Fibroblast of skin of left biceps (primary cell): ENCODE measurements at regions not wholly inside any gene's neighbourhood (a gene's known extent, or its start where the extent isn't known, plus 50 kb on each side); places are given as distances from the start of the nearest gene placed in this dataset.
A peak's percentile ranks its signal among the peaks of the same experiment; 100 is the strongest.

Experiments
- DNase-seq, 2 experiments: peaks; one replicate each; pipeline ENCODE4 v3.0.0-alpha.2; 2013; ENCODE audit warnings: low read depth in 2 of 2

DNA sequence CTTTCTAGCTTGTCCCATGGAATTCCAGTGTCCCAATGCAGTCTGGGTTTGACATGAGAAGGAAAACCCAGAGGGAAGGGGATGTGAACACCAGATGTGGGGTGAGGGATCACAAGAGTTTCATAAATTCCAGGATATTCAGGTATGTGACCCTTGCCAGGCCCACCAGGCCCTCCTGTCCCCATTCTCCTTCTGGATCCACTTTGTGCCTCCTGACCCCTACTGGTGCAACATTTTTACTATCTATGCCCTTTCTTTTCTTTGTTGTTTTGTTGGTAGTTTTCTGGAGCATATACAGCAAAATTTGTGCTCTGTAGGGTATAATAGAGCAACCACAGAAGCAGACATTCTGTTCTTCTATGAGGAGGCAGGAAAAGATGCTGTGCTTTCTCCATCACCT, 597.0 kb upstream of the GRAMD2B start:
- no peak for DNase-seq

DNA sequence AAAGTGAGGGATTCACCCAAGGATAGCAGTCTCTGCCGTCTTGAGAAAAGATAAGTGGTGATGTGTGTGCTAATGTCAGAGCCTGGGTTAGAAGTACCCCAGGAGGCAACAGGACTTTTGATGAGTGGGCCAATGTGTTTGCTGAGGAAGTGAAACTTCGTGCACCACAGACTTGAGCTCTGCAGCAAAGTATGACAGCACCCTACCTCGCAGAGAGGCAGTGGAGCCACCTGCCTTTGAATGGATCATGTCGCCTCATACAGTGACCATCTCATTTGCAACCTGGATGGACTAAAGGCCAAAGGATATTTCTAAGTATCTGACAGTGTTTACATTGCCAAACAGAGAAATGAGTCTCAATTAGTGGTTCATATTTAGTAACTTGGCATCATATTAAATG, 593.9 kb upstream of the GRAMD2B start:
- DNase-seq = no peak

DNA sequence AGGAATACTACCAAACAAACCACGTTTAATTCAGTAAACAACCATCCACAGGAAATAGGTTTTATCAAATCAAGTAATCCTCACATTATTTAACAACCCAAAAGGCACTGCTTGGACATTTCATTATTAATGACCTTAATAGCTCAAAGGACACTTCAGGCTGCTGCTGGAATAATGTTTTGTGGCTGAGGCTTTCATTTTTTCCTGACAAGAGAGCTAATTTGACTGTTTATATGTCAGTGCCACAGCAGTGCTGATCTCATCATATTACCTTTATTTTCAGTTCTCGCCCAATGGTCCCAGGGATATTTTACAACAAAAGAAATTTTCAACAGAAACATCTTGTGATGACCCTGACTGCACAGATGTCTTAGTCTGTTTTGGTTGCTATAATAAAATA, 589.8 kb upstream of the GRAMD2B start:
- no peak for DNase-seq

DNA sequence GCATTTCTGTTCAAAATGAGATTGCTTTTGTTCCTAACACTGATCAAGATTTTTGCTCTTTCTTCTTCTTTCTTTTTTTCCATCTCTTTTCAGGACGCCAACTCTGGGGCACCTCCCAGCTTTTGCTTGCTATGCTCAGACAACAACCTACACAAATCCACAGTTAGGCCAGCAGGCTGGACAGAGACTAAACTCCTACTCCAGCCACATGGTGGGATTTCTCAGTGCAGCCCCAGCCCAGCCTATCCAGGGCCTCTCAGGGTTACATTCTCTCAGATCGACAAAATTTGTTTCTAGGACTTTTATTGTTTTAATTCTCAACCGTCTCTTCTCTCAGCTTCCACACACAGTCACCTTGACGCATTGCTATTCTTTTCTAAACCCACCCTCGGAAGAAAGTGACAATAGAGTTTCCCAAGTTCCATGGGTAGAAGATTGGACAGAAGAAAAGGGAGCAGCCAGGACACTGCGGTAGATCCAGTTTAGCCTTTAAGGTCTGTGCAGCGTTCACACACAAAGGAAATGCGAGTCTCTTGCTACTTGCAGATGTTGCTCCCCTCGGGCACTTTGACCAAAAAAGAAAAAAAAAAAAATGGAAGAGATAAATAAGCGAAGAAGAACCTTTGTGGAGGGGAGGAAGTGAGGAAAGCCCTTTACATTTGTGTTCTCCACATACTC, 588.6 kb upstream of the GRAMD2B start:
- DNase-seq = no peak

DNA sequence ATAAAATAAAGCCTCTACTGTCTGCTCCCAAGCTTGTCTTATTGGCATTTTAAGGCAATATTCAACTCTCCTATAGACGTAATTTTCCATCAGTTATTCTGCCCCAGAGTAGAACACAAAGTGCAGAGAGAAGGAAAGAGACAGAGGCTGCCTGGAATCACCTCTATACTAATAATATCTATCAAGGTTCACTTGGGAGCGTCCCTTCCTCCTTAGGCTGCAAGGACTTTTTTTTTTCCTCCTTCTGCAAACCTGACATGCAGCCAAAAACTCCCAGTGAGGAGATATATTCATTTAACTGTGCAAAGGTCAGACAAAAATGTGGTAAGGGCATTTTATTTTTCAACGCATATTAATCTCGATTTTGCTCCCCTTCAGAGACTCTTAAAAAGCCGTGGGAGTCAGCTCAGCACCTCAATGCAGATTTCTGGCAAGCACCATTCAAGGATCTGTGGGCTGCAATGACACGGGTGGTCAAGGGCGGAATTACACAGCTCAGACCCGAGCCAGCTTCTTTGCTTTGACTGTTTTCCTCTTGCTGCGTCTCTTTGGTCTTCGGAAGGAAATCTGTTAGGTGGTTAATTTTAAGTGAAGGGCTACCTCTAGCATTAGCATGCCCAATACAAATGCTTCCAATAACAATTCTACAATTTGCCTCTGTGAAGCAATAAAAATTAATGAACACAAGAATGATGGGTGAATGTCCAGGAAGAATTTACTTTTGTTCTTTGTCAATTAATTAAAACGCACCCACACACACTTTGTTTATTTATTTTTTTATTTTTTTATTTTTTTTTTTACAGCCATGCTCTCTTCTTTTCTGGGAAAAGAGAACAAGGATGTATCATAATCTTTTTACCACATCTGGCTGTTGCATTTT, 587.7 kb upstream of the GRAMD2B start:
- no peak for DNase-seq

DNA sequence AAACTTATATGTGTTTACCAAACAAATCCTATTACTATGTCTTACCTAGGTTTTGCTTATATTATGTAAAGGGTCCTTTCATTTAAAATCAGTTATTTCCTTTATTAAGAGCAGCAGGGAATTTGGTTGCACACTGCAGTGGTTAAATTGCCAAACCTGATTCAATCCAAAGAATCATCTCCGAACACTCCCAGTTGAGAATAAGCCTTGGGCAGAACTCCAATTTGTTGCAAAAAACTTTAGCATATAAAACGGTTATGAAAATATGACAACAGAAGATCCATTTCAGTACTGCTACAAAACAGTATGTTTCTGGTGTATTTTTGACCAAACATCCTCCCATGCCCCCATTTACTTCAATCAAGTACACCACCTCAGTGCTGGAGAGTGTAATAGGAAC, 587.0 kb upstream of the GRAMD2B start:
- no peak for DNase-seq

DNA sequence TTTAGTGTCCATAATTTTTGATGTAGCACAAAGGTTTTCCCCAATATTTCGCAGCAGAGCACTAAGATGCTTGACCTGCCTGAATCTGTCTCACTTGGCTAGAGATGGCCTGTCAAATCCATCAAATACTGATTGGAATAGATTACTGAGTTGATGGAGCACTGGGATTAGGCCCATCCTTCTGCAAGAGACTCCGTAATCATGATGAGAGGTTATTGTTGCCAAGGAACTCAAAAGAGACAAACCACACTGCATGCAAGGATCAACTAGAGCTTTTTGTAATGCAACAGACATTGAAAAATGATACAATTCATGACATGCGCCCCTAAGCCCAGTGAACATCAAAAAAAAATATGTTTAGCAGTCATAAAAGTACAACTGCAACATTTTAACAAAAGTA, 585.3 kb upstream of the GRAMD2B start:
- DNase-seq = no peak

DNA sequence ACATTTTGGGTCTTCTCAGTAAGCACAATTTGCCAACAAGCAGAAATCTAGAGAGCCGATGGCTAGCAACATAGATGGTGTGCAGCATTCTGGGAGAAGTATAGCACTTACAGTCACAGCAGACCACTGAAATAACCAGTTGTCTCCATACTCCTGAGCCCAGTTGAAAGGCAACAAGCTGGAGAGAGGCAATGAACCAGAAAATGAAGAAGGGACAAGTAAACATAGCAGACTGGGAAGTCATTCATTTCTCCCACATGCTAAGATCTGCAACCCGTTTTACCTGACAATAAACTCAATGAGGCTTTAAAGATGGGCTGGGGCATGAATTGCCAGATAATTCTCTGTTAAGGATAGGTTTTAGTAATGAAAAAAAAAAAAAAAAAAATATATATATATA, 575.6 kb upstream of the GRAMD2B start:
- DNase-seq = no peak

DNA sequence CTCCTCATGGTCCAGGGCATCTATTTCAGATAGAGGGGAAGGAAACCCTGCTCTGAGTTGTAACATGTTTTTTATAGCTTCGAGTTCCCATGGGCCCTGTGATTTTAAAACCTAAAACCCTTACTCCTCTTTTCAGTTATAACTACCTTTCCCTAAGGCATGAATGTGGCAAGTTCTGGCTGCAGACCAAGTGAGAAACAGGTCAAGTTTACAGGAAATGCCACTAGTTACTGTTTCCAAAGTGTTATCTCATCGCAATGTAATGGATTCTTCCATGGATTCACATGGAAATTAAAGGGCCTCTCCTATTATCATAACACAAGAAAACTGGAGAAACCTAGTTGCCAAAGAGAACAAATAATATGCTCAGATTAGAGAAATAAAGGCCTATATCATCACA, 574.5 kb upstream of the GRAMD2B start:
- DNase-seq = no peak

DNA sequence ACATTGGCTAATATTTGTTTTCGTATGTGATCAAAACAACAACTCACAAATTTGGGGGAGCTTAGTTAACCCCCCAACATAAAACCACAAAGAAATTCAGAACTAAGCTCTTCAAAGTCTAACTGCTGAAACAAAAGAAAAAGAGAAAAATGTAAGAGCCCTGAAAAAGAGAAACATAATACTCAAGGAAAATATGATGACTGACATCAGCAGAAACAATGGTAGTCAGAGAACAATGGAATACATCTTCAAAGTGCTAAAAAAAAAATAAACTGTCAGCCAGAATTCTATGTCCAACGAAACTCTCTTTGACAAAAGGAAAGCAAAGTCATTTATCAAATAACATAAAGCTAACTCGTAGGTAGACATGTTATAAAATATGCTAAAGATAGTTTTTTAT, 566.3 kb upstream of the GRAMD2B start:
- DNase-seq = no peak

DNA sequence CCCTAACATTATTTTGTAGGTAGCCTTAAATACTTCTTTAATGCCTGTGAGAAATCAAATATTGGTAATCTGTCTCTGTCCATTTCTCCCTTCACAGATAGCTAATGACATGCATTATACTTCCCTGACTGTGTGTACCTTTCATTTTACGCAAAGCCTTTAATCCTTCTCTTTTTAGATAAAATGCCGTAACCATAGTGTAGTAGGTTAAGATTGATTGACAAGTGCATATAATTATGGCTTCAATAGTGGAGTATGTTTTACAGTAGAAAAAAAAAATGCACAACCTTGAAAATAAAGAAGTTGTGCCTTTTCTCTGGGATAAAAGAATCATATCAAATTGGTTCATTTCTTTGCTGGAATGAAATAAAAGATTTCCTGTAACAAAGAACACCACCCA, 559.6 kb upstream of the GRAMD2B start:
- DNase-seq = no peak

DNA sequence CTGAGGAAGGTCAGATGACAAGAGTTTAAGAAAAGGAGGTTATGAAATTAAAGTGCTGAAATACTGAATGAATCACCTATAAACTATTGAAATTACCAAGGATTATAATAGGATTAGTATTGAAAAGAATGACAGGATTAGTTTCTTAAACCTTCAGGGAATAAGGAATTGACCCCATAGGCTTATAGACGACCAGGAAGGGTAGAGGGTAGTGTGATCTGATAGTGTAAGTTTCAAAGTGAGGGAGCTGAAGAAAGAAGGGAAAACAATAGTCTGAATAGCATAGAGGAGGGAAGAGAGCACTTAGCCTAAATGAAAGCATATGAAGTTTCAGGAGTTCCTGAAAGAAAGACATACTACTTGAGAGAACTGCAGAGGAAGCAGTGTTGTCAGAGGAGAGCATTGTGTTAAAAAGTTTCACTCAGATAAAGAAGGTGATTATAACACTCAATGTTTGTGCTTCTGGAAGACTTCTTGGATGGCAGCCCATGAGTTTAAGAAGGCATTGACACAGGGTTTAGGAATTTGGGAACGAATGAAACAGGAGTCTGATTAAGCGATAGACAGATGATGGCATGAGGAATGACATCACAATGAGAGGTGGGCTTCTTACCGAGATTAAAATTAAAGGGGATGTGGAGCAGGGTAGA, 557.9 kb upstream of the GRAMD2B start:
- peak; percentile 1 to 5 for DNase-seq

DNA sequence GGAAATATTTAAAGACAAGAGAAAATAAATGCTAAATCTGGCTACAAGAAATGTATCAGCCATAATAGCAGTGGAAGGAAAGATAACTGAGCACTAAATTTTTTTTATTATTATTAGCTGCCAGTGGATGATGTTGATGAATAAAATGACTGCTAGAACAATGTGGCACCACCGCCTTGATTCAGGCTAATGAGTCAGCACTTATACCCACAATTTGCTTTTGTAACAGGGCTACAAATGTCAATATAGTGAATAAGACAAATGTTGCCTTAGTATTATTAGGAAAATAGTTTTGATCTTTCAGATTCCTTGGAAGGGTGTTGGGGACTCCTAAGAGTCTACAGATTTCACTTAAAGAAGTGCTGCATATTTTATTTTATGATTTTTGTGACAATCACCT, 555.2 kb upstream of the GRAMD2B start:
- DNase-seq = no peak

DNA sequence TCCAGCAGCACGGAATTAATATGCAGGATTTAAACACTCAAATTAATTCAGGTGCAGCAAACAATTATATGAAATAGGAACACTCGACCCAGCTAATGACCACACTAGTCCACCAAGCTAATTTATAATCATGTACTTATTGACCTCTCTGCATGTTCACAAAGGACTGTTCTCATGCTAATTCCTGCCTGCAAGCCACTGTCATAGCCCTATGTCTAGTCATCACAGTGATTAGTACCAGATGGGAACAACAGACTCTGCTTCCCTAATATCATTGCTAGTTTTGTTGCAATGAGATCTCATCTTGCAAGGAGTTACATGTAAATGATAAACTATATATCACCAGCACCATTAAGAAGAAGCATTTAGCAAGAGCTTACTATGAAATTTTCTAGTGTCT, 553.0 kb upstream of the GRAMD2B start:
- DNase-seq = peak; percentile 50 to 52

DNA sequence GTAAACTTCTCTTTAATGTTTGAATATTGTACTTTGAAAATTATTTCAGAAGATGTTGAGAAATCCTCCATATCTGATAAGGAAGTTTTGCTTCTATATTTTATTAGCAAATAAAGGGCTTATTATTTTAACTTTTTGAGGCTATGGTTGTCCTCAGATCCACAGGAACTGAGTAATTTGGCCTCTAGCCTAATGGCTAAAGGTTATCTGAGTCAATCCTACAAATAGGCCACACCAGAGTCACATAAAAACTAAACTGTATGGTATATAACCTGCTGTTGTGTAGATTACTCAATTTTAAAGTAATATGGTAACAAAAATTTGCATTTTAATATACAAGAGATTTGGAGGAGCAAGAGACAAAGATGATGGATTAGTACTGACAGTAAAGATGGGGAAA, 549.2 kb upstream of the GRAMD2B start:
- no peak for DNase-seq

DNA sequence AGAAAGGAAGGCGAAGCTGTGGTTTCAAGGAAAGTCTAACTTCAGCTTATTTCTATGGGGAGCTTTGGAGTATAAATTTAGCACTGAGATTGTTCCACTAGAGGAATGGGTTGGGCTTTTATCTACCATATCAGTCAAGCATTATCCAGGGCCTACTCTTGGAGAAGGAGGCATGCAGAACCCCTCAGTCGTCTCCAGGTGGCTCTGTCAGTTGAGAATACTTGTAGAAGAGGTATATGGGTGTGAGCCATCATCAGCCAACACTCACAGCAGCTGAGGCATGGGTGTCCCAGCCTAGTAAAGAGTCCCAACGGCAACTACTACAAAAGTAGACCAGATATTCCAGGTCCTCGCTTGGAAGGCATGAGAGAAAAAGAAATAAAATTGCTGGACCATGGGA, 548.5 kb upstream of the GRAMD2B start:
- no peak for DNase-seq

DNA sequence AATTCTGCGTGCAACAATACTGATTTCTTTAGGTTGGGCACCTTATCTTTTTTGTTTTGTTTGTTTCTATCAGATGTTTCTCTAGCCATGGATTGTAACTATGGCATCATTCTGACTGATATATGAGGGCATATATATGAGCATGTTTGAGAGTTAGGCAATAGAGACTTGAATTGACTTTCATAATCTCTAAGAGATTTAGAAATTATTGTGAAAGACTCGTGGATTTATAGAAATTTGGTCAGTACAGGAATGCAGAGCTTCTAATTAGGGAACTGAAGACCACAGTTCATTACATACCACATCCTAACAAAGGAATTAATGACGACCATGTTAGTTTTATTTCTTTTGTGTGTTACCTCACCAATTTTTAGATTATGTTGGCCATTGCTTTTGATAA, 546.0 kb upstream of the GRAMD2B start:
- no peak for DNase-seq

DNA sequence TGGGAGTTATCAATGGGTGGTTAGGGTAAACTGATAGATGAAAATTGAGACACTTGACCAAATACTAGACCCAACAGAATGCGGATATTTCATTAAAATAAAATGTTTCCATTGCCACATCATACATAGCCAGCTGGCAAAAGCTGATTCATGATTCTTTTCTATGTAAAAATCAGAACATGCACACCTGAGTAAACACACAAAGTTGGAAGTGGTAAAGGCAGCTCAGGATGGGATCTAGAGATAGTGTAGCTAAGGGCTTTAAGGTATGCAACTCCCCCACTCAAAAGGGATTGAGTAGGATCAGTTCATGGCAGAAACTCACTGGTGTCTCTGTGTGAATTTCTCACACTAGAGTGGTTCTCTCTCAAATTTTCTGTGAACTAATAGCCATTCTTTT, 541.1 kb upstream of the GRAMD2B start:
- DNase-seq = no peak

DNA sequence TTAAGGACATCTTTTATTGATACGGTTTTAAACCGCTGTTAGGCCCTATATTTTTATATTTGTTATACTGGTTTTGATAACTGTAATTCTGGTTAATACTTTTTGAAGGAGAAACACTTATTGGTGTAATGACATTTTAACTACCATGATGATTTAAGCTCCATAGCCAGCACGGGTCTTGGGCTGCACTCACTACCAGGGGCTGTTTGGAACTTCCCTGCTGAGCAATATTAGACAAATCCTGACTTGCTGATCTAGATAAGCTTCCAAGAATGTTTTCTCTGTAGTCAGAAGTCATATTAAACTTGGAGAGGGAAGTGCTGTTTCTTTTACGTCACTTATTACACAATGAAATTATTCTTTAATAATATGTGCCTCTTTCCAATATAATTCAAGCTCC, 540.0 kb upstream of the GRAMD2B start:
- no peak for DNase-seq

DNA sequence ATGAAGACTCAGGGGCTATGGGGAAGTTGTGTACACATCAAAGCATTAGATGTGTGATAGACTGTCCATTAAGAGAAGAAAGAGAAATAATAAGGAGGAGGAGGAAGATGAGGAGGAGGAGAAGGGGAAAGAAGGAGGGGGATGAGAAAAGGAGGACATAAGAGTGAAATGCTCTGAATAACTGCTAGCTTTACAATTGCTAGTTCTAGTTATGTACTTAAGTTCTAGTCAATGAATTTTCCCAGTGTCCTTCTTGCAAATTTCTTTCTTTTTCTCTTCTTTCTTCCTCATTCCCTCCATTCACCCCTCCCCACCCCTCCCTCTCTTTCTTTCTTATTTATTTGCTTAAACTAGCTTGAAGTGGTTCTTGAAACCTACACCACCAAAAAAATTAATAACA, 534.9 kb upstream of the GRAMD2B start:
- no peak for DNase-seq

DNA sequence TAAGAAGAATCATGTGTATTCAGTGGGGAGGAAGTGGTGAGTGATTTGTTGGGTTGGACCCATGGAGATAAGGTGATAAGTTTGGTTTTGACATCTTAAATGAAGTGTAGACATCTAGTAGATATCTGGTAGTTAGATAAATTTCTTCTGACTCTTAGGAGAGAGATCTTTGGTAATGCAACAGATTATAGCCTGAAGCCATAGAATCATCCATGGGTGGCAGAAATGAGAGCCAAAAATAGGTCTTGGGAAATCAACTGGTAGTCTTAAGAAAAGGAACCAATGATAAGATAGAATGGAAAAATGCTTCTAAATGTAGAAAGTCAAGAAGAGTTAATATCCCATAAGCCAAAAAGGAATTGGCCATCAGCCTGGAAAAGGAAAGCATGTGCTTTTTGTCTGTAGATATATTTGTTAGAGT, 532.7 kb upstream of the GRAMD2B start:
- DNase-seq = no peak

DNA sequence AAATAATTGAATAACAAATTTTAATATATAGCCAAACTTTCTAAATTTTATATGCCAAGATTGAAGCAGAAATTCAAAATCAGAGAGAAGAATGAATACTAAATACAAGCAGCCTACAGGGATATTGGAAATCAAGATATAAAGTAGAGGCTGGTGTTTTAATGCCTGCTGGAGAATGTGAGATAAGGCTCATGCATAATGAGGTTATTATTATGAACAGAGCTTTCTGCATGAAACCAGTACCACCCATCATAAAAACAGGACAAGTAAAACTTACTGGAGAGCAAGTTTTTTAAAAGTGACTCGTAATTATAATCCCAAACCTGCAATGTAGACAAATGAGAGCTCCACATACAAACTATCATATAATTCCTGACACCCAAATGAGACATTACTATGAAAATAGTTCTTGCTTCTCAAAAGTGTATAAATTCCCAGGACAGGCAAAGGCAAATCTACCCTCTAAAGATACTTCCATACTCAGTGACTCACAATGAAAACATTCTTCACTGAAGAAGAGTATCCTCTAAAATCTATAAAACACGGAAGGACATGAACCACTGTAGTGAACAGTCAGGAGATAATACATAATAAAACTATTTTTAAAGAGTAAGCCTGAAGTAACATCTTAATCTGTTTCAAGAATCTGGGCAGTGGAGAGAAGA, 532.0 kb upstream of the GRAMD2B start:
- DNase-seq = no peak
